ENCODE measurements at regions not wholly inside any gene's neighbourhood (a gene's known extent, or its start where the extent isn't known, plus 50 kb on each side); places are given as distances from the start of the nearest gene placed in this dataset.

GRCh38 chr6:76453270-76453669 lies 380.8 kb upstream of the IMPG1 start:
- FAIRE-seq: no peak
- TF ChIP-seq POLR2A (IDR thresholded peaks at IDR 0.05; ENCODE audit: low read depth, low read length) (no peak), TAF1 (IDR thresholded peaks at IDR 0.05; ENCODE audit: borderline replicate concordance, low read depth, low read length) (no peak), POLR2AphosphoS5 (IDR thresholded peaks at IDR 0.05; ENCODE audit: low read depth, low read length) (no peak)
- DNase-seq (ENCODE audit: insufficient read length): no peak

DNA sequence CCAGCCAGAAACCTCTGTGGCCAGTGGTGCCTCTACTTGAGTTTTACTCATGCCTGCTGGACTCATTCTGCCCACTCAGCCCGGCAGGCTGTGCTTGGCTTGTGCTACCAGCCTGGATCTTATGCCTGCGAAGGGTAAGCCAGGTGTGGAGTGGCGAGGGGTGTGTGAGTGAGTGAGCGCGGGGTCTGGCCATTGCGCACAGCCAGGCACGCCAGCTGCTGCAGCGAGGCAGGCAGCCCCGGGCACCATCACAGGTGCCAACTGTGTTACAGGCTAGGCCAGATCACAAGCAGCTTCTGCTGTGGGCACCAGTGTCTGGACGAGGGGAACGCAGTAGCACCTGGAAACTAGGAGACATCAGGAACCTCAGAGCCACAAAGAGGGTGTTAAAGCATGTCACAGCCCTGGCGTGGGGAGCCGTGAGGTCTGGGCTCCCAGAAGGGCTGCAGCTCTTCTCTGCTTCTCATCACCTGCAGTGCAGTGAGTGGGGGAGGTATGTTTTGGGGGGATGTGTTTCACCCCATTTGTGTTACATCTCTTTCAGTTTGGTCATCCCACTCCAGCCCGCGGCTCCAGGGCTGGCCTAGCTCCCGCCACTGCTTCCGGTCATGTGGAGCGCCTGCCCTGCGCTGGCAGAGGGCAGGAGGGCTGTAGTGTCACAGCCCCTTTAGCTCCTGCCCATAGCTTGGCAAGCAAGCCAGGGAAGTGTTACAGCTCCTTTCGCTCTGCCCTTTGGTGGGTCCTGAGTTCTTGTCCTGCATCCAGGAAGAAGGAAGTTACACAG lies 379.7 kb upstream of the IMPG1 start:
- TF ChIP-seq TAF1 (IDR thresholded peaks at IDR 0.05; ENCODE audit: borderline replicate concordance, low read depth, low read length) (no peak), POLR2AphosphoS5 (IDR thresholded peaks at IDR 0.05; ENCODE audit: low read depth, low read length) (no peak), POLR2A (IDR thresholded peaks at IDR 0.05; ENCODE audit: low read depth, low read length) (no peak)
- FAIRE-seq: no peak

DNA sequence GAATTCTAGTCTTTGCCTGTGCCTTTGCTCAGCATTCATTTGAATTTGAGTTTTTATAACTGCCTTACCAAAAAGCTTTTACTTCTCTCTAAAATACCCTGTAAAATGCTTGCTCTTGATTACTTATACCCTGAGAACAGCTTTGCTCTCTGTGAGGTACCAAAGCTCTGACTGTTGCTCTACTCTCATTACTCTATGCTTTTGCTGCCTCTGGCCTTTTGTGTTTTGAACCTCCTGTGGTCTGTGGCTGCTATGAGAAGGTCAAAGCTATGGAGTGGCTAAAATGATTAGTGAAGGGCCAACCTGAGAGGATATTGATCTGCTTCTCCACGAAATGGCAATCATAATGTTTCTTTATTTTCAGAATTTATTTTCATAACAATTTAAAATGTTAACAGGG lies 375.6 kb upstream of the IMPG1 start:
- FAIRE-seq: no peak
- no peak for TF ChIP-seq TAF1 (IDR thresholded peaks at IDR 0.05; ENCODE audit: borderline replicate concordance, low read depth, low read length)
- no peak for TF ChIP-seq POLR2AphosphoS5 (IDR thresholded peaks at IDR 0.05; ENCODE audit: low read depth, low read length)
- no peak for TF ChIP-seq POLR2A (IDR thresholded peaks at IDR 0.05; ENCODE audit: low read depth, low read length)
- DNase-seq (ENCODE audit: insufficient read length): no peak

More for the DNA sequence above, 379.7 kb upstream of the IMPG1 start:
- DNase-seq (ENCODE audit: insufficient read length): no peak

- no peak for DNase-seq (ENCODE audit: insufficient read length)
- no peak for FAIRE-seq
- TF ChIP-seq POLR2AphosphoS5 (IDR thresholded peaks at IDR 0.05; ENCODE audit: low read depth, low read length) (no peak), TAF1 (IDR thresholded peaks at IDR 0.05; ENCODE audit: borderline replicate concordance, low read depth, low read length) (no peak), POLR2A (IDR thresholded peaks at IDR 0.05; ENCODE audit: low read depth, low read length) (no peak)
These were observed 369.4 kb upstream of the IMPG1 start for GRCh38 chr6:76441875-76442274.

DNA sequence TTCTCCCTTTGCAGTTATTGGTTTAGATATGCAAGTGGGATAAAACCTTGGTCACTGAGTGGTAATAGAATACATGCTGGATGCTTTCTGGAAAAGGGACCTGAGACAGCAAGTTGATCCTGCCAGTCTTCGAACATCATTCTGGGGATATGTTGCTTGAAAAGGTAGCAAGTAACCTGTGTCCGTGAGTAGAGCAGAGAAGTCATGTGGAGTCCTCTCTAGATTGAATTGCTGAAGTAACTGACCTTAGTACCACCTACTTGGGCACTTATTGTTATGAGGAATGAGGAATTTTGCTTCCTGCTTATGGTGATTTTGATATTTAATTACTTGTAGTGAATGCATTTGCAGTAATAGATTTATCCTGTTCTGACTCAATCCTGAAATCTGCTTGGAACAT lies 367.3 kb upstream of the IMPG1 start:
- TF ChIP-seq TAF1 (IDR thresholded peaks at IDR 0.05; ENCODE audit: borderline replicate concordance, low read depth, low read length) (no peak), POLR2A (IDR thresholded peaks at IDR 0.05; ENCODE audit: low read depth, low read length) (no peak), POLR2AphosphoS5 (IDR thresholded peaks at IDR 0.05; ENCODE audit: low read depth, low read length) (no peak)
- FAIRE-seq (no peak), DNase-seq (ENCODE audit: insufficient read length) (no peak)

- no peak for TF ChIP-seq POLR2A (IDR thresholded peaks at IDR 0.05; ENCODE audit: low read depth, low read length)
- TF ChIP-seq TAF1 (IDR thresholded peaks at IDR 0.05; ENCODE audit: borderline replicate concordance, low read depth, low read length): no peak
- TF ChIP-seq POLR2AphosphoS5 (IDR thresholded peaks at IDR 0.05; ENCODE audit: low read depth, low read length): no peak
These were observed 366.3 kb upstream of the IMPG1 start for GRCh38 chr6:76438768-76439167.

GRCh38 chr6:76435174-76435573 lies 362.7 kb upstream of the IMPG1 start:
- FAIRE-seq (no peak), DNase-seq (ENCODE audit: insufficient read length) (no peak)
- TF ChIP-seq TAF1 (IDR thresholded peaks at IDR 0.05; ENCODE audit: borderline replicate concordance, low read depth, low read length): no peak
- no peak for TF ChIP-seq POLR2AphosphoS5 (IDR thresholded peaks at IDR 0.05; ENCODE audit: low read depth, low read length)
- no peak for TF ChIP-seq POLR2A (IDR thresholded peaks at IDR 0.05; ENCODE audit: low read depth, low read length)

More at GRCh38 chr6:76438768-76439167, 366.3 kb upstream of the IMPG1 start:
- DNase-seq (ENCODE audit: insufficient read length) (no peak), FAIRE-seq (no peak)

DNA sequence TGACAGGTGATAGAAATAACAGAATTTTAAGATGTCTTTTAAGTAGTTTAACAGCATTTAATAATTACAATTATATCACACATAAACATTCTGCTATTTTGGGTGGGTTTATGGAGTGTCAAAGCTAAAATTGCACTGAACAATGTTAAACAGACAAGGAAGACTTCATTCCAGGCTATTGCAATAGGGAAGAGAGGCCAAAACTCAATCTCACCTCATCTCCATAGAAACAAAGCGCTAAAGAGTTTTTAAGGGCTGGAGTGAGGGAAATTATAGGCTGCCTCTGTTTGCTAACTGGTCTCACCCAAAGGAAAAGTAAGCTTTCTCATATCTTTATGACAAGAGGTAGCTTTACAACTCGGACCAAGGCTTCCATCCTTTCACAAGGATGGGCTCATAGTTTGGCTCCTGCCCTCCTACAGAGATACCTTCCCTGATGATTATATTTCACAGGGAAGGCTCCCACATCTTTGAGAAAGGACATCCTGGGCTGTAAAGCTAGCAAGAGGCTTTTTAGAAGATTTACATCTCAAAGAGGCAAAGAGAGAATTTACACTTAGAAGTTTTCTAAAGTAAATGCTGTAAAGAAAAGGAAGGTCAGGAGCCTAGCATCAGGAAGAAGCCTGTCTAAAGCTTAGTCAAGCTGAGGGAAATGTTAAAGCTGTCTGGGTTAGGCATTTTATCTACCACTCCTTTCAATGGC lies 350.2 kb upstream of the IMPG1 start:
- TF ChIP-seq TAF1 (IDR thresholded peaks at IDR 0.05; ENCODE audit: borderline replicate concordance, low read depth, low read length): no peak
- no peak for TF ChIP-seq POLR2AphosphoS5 (IDR thresholded peaks at IDR 0.05; ENCODE audit: low read depth, low read length)
- TF ChIP-seq POLR2A (IDR thresholded peaks at IDR 0.05; ENCODE audit: low read depth, low read length): no peak
- FAIRE-seq: no peak

GRCh38 chr6:76420094-76420493 lies 347.6 kb upstream of the IMPG1 start:
- TF ChIP-seq TAF1 (IDR thresholded peaks at IDR 0.05; ENCODE audit: borderline replicate concordance, low read depth, low read length) (no peak), POLR2AphosphoS5 (IDR thresholded peaks at IDR 0.05; ENCODE audit: low read depth, low read length) (no peak), POLR2A (IDR thresholded peaks at IDR 0.05; ENCODE audit: low read depth, low read length) (no peak)
- FAIRE-seq (no peak), DNase-seq (ENCODE audit: insufficient read length) (no peak)

More for the DNA sequence above, 350.2 kb upstream of the IMPG1 start:
- DNase-seq (ENCODE audit: insufficient read length): no peak

DNA sequence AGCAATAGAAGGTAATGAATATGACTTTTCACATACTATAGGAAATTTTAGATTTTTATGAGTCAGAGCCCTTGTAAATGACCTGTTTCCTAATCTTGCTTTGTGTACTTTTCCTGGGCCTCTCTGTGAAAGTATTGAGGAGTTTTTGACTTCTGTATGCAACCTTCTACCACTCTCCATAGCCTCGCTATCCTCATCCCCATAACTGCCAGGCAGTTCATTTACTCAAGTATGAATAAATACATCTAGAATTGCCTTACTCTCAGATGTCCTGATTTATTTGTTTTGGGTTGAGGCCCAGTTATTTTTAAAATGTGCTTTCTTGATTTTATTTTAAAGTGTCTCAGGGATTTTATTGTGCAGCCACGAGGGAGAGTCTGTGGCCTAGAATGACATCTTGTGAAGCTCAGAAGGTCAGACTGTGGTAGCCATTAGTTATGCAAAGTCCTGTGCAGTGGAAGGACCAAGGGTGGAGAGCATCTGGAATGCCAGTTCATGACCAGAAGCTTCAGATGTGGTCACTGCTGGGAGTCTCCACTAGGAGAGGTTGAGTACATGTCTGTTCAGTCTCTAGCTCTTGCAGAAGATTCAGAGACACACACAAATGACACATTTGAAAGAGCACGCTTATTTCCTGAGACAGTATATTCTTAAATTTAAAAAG lies 346.2 kb upstream of the IMPG1 start:
- DNase-seq (ENCODE audit: insufficient read length): no peak
- no peak for FAIRE-seq
- TF ChIP-seq TAF1 (IDR thresholded peaks at IDR 0.05; ENCODE audit: borderline replicate concordance, low read depth, low read length): no peak
- TF ChIP-seq POLR2AphosphoS5 (IDR thresholded peaks at IDR 0.05; ENCODE audit: low read depth, low read length): no peak
- no peak for TF ChIP-seq POLR2A (IDR thresholded peaks at IDR 0.05; ENCODE audit: low read depth, low read length)

DNA sequence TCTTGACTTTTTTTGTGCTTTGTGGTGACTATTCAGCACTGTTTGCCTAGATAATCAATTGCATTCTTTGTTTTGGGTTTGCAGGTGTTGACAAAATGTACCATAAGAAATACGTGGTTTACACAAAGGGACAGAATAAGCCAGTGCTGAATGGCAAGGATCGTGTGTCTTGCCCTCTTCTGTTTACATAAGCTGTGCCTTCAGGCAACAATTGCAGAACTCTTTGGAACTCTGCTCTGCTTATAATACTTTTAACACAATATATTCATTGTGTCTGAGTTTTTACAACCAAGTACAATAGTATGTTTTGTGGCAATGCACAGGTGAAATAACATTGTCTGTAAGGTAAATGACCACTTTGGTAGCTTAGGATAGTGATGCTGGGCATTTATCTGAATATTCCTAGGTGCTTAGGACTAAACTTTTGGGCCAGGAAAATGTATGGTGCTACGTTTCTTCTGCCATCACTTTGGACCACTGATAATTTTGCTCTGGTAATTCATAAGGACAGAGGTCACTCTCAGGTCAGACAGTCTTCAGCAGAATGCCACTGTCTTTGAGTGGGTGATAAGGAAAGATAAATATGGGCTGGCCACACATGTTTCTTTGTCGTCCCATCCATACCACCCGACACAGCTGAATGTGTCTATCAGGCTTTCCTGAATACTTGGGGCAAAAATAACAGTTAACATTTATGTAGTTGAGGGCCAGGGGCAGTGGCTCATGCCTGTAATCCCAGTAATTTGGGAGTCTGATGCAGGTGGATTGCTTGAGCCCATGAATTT lies 344.6 kb upstream of the IMPG1 start:
- TF ChIP-seq POLR2A (IDR thresholded peaks at IDR 0.05; ENCODE audit: low read depth, low read length): no peak
- TF ChIP-seq TAF1 (IDR thresholded peaks at IDR 0.05; ENCODE audit: borderline replicate concordance, low read depth, low read length): no peak
- TF ChIP-seq POLR2AphosphoS5 (IDR thresholded peaks at IDR 0.05; ENCODE audit: low read depth, low read length): no peak
- FAIRE-seq: no peak

More for the DNA sequence above, 344.6 kb upstream of the IMPG1 start:
- no peak for DNase-seq (ENCODE audit: insufficient read length)
